HG03097 (cell line): ENCODE measurements at regions not wholly inside any gene's neighbourhood (a gene's known extent, or its start where the extent isn't known, plus 50 kb on each side); places are given as distances from the start of the nearest gene placed in this dataset.

Experiments used
- ATAC-seq: cut with Tn5 transposase; IDR thresholded peaks from one replicate; pipeline ENCODE4 v1.9.1; 2021; ENCODE audit not compliant: unreplicated experiment, low FRiP score

- ATAC-seq = no peak
Measured at GRCh38 chr13:73972545-73972944, 161.7 kb downstream of the KLF12 start.

GRCh38 chr13:73971481-73971880 is 162.7 kb downstream of the KLF12 start:
- ATAC-seq = no peak

DNA sequence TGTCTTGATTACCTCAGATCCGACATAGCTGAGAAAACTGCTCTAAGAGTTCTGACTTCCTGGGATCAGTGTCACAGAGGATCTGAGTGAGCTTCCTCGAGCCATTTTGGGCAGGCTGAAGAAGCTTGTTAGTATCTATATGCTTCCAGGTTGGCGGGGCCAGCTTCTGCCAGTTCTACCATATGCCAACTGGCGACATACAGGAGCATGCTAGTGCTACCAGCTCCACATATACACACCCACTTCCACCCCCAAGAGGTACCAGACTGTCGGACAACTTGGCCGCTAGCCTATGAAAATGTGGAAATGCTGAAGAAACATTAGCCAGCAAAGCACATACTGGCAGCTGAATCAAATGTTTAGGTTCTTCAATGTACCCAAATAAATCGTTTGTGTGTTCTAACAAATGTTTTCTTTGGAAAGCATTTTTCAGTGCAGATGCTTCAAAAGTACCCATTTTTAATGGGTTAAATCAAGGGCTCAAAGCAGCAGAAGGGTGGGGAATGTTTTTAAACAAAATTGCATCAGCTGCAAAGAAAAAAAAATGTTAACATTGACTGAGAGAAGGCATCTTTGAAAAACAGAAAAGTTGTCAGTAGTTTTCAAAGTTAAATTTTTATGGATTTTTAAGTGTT is 163.7 kb downstream of the KLF12 start:
- no peak for ATAC-seq

- ATAC-seq = peak; percentile 99
Measured at GRCh38 chr13:73967397-73968165, 166.6 kb downstream of the KLF12 start.

GRCh38 chr13:73966331-73966730 is 167.9 kb downstream of the KLF12 start:
- no peak for ATAC-seq

DNA sequence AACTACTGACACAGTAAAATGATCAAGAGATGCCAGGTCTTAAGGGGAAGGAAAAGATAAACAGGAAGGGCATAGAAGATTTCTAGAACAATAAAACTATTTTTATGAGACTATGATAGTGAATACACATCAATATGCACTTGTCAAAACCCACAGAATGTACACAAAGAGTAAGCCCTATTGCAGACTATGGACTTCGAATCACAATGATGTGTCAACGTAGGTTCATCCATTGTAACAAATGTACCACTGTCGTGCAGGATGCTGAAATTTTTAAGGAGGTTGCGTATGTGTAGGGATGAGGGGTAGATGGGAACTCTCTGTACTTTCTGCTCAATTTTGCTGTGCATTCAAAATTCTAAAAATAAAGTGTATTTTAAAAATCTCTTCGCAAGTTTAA is 171.9 kb downstream of the KLF12 start:
- no peak for ATAC-seq

- ATAC-seq = no peak
Measured at GRCh38 chr13:73961181-73961580, 173.0 kb downstream of the KLF12 start.

DNA sequence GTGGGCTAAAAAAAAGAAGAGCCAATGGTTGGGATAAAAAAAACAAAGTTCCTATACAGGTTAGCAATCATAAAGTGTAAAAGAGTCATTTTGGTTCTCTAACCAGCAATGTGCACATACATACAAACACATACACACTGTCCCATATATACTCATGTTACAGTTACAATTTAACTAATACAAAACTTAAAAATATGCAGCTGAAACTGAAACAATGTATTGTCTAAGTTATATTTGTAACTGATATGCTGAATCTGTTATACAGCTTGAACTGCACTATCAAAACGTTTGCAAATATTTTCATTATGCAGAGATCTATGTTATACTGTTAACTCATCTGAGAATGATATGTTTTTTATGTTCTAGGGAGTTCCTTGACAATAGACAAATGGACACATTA is 173.7 kb downstream of the KLF12 start:
- peak; percentile 69 for ATAC-seq

DNA sequence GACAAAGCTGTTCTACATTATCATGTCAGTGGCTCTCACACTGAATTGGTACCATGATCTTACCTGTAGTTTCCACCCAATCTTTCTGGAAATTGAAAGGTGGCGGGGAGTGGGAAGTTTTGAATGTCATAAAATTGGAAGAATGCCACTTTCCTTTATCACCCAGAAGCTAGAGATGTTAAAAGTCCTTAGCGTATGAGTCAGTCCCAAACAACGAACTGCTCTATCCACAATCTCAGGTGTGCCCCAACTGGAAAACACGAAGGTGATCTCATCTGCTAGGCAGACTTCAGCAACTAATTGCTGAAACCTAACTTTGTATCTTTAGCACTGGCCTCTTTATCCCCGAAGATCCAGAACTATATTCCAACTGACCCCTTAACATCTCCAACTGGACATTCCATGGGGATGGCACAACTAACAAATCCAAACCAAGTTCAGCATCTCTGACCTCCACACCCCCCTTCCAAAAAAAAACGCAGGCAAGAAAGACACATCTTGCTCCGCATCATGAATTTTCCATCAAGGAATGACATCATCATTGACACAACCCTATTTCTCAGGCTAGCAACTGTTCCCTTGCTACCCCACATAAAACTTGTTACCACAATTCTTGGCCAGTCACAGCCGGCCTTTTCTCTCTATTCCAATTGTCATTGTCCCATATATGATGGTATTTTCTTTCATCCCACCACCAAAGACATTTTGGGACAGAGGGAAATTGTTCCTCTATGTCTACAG is 175.4 kb downstream of the KLF12 start:
- ATAC-seq = no peak

- ATAC-seq = no peak
Measured at GRCh38 chr13:73957889-73958288, 176.3 kb downstream of the KLF12 start.

DNA sequence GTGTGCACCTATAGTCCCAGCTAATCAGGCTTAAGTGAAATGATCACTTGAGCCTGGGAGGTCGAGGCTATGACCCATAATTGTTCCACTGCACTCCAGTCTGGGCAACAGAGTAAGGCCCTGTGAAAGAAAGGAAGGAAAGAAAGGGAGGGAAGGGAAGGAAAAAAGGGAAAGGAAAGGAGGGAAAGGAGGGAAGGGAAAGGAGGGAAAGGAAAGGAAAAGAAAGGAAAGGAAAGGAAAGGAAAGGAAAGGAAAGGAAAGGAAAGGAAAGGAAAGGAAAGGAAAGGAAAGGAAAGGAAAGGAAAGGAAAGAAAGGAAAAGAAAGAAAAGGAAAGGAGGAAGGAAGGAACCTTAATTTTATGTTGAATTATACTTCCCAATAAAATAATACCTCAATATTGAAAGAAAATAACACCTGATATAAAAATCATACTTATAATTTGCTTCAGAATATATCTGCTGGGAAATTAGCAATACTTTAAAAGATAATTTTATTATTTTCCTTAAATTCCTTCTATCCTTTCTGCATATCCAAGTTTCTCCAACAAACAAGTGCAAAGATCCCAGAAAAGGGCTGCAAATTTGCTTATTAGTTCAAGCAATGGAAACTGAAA is 177.3 kb downstream of the KLF12 start:
- no peak for ATAC-seq

GRCh38 chr13:73955977-73956500 is 178.2 kb downstream of the KLF12 start:
- no peak for ATAC-seq

- ATAC-seq = no peak
Measured at GRCh38 chr13:73954808-73955207, 179.4 kb downstream of the KLF12 start.

DNA sequence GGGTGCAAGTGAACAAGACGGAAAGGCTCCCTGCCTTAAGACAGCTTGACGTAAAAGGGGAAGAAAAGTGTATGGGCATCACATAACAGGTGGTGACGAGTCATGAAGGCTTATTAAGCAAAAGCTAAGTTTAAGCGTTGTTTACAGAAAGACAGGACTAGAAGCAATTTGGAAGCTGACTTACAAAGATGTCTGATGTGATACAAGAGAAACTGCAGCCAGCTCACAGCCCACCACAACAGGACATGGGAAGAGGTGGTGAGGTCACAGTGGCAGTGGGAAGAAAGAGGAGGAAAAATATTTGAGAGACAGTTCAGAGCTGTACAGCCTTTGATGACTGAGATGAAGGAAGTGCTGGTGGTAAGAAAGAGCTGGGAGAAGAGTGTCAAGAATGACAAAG is 181.6 kb downstream of the KLF12 start:
- ATAC-seq = no peak

DNA sequence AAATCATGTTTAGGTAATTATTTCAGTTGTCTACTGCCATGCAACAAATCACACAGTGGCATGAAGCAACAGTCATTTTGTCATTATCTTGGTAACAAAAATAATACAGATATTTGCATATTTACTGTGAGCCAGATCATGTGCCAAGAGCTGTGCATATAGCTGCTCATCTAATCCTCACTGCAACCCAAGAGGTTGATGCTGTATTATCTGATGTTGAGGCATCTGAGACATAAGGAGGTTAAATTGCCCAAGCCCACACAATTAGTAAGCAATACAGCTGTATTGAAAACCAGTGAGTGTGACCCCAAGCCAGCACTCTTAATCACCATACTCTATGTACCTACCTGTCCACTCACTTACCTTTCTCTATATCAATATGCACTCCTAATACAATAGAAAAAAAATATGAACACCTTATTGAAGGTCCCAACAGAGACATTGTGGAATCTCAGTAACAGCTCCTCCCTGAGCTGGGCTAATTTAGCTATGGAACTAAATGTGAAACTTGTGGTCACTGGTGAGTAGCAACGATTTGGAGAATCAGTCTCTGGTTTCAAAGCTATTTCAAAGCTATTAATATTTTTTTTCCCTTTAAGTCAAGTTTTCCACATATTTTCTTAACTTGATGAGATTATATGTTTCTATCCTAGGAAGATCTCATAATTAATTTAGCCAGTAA is 185.2 kb downstream of the KLF12 start:
- no peak for ATAC-seq

- no peak for ATAC-seq
Measured at GRCh38 chr13:73945871-73946270, 188.3 kb downstream of the KLF12 start.

DNA sequence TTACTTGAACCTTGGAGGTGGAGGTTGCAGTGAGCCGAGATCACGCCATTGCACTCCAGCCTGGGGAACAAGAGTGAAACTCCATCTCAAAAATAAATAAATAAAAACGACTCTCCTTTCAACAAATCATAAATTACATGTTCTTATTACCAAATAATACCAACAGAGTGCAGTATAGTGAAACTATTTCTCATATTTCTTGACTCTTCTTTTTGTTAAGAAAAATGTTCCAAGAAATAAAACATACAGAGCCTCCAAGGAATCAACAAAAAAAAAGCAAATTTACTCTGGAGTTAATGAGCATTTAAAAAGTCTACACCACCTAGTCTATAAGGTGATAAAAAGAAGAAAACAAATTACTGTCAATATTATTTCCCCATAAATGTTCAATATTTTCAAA is 188.8 kb downstream of the KLF12 start:
- ATAC-seq = no peak

- ATAC-seq = no peak
Measured at GRCh38 chr13:73943965-73944233, 190.3 kb downstream of the KLF12 start.

DNA sequence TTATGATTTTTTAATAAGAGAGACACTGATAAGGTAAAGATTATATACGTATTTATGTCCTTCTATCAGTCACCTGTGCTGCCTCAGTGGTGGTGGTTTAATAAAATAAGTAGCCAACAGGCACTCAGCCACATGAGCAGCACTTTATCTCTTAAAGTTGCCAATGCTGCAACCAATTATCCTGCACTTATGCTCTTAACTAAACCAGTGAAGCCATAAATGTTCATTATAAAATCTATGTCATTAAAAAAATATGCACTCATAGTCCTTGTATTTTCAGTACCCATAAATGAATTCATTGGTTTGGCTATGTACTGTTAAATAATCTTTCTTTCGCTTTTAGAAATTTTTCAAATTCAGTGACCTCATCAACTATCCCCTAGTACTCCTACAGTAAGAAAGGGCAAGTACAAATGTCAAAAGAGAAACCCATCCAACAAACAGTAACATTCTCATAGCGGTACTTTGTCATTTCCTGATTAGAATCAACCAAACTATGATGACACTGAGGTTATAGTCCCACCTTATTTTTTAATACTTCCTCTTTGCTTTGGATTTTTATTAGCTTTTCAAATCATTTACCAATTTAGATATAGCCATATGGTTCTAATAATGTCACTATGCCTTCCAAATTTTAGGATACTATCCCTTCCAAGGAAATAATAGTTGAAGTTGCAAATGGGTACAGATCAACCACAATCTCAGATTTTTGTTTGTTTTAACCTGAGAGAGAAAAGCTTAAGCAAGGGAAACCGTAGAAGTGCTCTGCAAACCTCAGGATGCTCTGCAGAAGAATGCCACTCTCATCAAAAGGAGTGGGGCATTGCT is 190.9 kb downstream of the KLF12 start:
- ATAC-seq = peak; percentile 75

DNA sequence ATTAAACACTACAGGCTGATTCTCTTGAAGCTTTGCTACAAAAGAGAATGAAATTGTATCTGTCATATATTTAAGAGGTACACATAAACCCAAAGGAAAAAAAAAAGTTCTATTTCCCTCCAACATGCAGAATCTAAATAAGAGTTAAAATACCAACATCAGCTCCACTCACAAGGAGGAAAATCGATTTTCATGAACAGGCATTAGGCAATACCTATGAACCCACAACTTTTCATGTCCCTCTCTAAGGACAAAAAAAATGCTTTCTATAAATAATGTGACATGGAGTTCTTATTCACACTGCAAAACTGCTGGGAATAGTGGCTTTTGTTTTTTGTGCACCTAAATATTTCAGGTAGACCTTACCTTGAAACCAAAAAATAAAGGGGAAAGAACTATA is 192.5 kb downstream of the KLF12 start:
- ATAC-seq = no peak
